CD14-positive monocyte (primary cell): ENCODE measurements at regions not wholly inside any gene's neighbourhood (a gene's known extent, or its start where the extent isn't known, plus 50 kb on each side); places are given as distances from the start of the nearest gene placed in this dataset.

ENCODE experiments used
- DNase-seq, 3 donors: peaks; one replicate each; pipeline ENCODE4 v3.0.0-alpha.2; 2011 to 2022
- H2AFZ ChIP-seq: 2 replicates; pipeline ENCODE4 v1.6.0; 2012; ENCODE audit warnings: mild to moderate bottlenecking, low read depth, low read length, inconsistent platforms; ENCODE audit not compliant: insufficient read depth, poor library complexity, severe bottlenecking
- H3K27ac ChIP-seq, 2 donors: 1 replicate in 1 of 2; 2 replicates in 1 of 2; pipeline ENCODE4 v1.5.1; 2012 to 2013; ENCODE audit warnings: low read length in 2 of 2, control low read depth in 1 of 2, inconsistent platforms in 1 of 2, low read depth in 1 of 2, mild to moderate bottlenecking in 1 of 2
- H3K27me3 ChIP-seq, 2 donors: one replicate each; pipeline versions ENCODE4 v1.6.0 to v1.6.1; 2011 to 2013; ENCODE audit warnings: low read length in 2 of 2; ENCODE audit not compliant: control insufficient read depth in 2 of 2, insufficient read depth in 2 of 2
- H3K36me3 ChIP-seq, 2 donors: replicated peaks in 1 of 2; 1 replicate in 1 of 2; 2 replicates in 1 of 2; pipeline versions ENCODE4 v1.5.1 to v1.6.1; 2012 to 2013; ENCODE audit warnings: low read length in 2 of 2, control low read depth in 1 of 2, inconsistent platforms in 1 of 2, mild to moderate bottlenecking in 1 of 2; ENCODE audit not compliant: insufficient read depth in 2 of 2, control insufficient read depth in 1 of 2
- H3K4me1 ChIP-seq, 2 donors: 1 replicate in 1 of 2; 2 replicates in 1 of 2; pipeline versions ENCODE4 v1.5.1 to v1.6.1; 2012 to 2013; ENCODE audit warnings: low read length in 2 of 2, control low read depth in 1 of 2, inconsistent platforms in 1 of 2, mild to moderate bottlenecking in 1 of 2, moderate library complexity in 1 of 2; ENCODE audit not compliant: insufficient read depth in 2 of 2, control insufficient read depth in 1 of 2
- H3K4me2 ChIP-seq: replicated peaks from 2 replicates; pipeline ENCODE3; 2012; ENCODE audit warnings: low read length, moderate library complexity, mild to moderate bottlenecking; ENCODE audit not compliant: poor library complexity, severe bottlenecking; ENCODE audit errors: extremely low read depth
- H3K4me3 ChIP-seq, 3 experiments: fragments of 200-600 bp in 1 of 3; sonication (generic) in 1 of 3; replicated peaks in 1 of 3; 1 replicate in 2 of 3; 2 replicates in 1 of 3; pipeline ENCODE4 v1.5.1; 2011 to 2013; ENCODE audit warnings: low read length in 3 of 3, mild to moderate bottlenecking in 3 of 3, control low read depth in 2 of 3, low read depth in 2 of 3, inconsistent platforms in 1 of 3, moderate library complexity in 1 of 3
- H3K79me2 ChIP-seq: 2 replicates; pipeline ENCODE4 v1.6.0; 2012; ENCODE audit warnings: mild to moderate bottlenecking, control low read depth, inconsistent platforms, low read length, moderate library complexity; ENCODE audit not compliant: insufficient read depth
- H3K9ac ChIP-seq: 2 replicates; pipeline ENCODE4 v1.6.0; 2017; ENCODE audit warnings: low read length, mild to moderate bottlenecking; ENCODE audit not compliant: insufficient read depth, poor library complexity, severe bottlenecking
- H3K9me3 ChIP-seq, 2 donors: replicated peaks in 1 of 2; 1 replicate in 1 of 2; 2 replicates in 1 of 2; pipeline versions ENCODE4 v1.5.1 to v1.6.1; 2012 to 2013; ENCODE audit warnings: low read length in 2 of 2, control low read depth in 1 of 2; ENCODE audit not compliant: control insufficient read depth in 1 of 2, insufficient read depth in 1 of 2
- H4K20me1 ChIP-seq: 2 replicates; pipeline ENCODE4 v1.6.0; 2012; ENCODE audit warnings: mild to moderate bottlenecking, low read length, control low read depth, moderate library complexity; ENCODE audit not compliant: insufficient read depth
- H3K27ac Mint-ChIP-seq, 7 donors: one replicate each; pipeline ENCODE4 v1.8.0; 2020; ENCODE audit warnings: mild to moderate bottlenecking in 7 of 7, mixed read lengths in 7 of 7, moderate library complexity in 6 of 7, inconsistent platforms in 2 of 7
- H3K27me3 Mint-ChIP-seq, 3 donors: one replicate each; pipeline ENCODE4 v1.8.0; 2021 to 2022; ENCODE audit warnings: low read depth in 3 of 3, mild to moderate bottlenecking in 3 of 3, mixed read lengths in 3 of 3, moderate library complexity in 3 of 3, inconsistent platforms in 1 of 3
- H3K36me3 Mint-ChIP-seq, 2 donors: one replicate each; pipeline ENCODE4 v1.8.0; 2020; ENCODE audit warnings: mixed read lengths in 2 of 2, inconsistent platforms in 1 of 2, mild to moderate bottlenecking in 1 of 2
- H3K4me1 Mint-ChIP-seq: one replicate; pipeline ENCODE4 v1.8.0; 2020; ENCODE audit warnings: mild to moderate bottlenecking, mixed read lengths
- H3K4me3 Mint-ChIP-seq, 2 donors: one replicate each; pipeline ENCODE4 v1.8.0; 2020; ENCODE audit warnings: mild to moderate bottlenecking in 2 of 2, mixed read lengths in 2 of 2, moderate library complexity in 1 of 2
- H3K9me3 Mint-ChIP-seq, 7 donors: one replicate each; pipeline ENCODE4 v1.8.0; 2020 to 2022; ENCODE audit warnings: mixed read lengths in 7 of 7, mild to moderate bottlenecking in 6 of 7, moderate library complexity in 6 of 7, inconsistent platforms in 2 of 7
- CTCF ChIP-seq: fragments of 200-600 bp; IDR thresholded peaks from one replicate; pipeline ENCODE4 v1.8.0; 2022; ENCODE audit warnings: antibody characterized with exemption, mild to moderate bottlenecking
- WGBS: methylation state at CpG from one replicate; pipeline ENCODE4 v1.1.5; 2013; ENCODE audit warnings: missing lambda C conversion rate; ENCODE audit not compliant: insufficient coverage; 5-methylcytosine and 5-hydroxymethylcytosine counted together
- intact Hi-C, 2 donors: fragments of 100-400 bp; cut with micrococcal nuclease; formaldehyde crosslinking; loops; one replicate each; pipeline versions ENCODE4 v1.15.0 to v1.15.1; 2023

- H3K27ac Mint-ChIP-seq = peak overlapping the region in 1 of 7 donors; percentile 21
Observed at GRCh38 chrX:39096599-39096998, 295.3 kb downstream of the MID1IP1 start.

GRCh38 chrX:39104745-39105144 is 303.5 kb downstream of the MID1IP1 start:
- H3K4me2 ChIP-seq = no peak overlapping the region
- H3K9me3 ChIP-seq = no peaks in the 10 kb centered on the region
- no peak overlapping the region for H2AFZ ChIP-seq
- no peak for DNase-seq
- no CpG with 5 or more reads among the region's 1 CpG for WGBS
- TF ChIP-seq CTCF = no peak
- no peaks in the 10 kb centered on the region for H3K27me3 ChIP-seq
- intact Hi-C loops = no loop called here
- no peaks in the 10 kb centered on the region for H3K4me1 ChIP-seq
- no peak overlapping the region for H3K4me3 ChIP-seq
- no peaks in the 10 kb centered on the region for H3K36me3 Mint-ChIP-seq
- H3K9me3 Mint-ChIP-seq = peaks cover 0 to 5% (median 0%) of the 10 kb centered on the region in 7 donors
- no peak overlapping the region for H3K9ac ChIP-seq
- no peaks in the 10 kb centered on the region for H4K20me1 ChIP-seq
- peaks cover 0 to 3% (median 2%) of the 10 kb centered on the region in 3 donors for H3K27me3 Mint-ChIP-seq
- H3K79me2 ChIP-seq = no peaks in the 10 kb centered on the region
- H3K27ac ChIP-seq = no peak overlapping the region
- no peak overlapping the region for H3K27ac Mint-ChIP-seq
- no peaks in the 10 kb centered on the region for H3K4me1 Mint-ChIP-seq
- H3K4me3 Mint-ChIP-seq = no peak overlapping the region
- no peaks in the 10 kb centered on the region for H3K36me3 ChIP-seq

More at GRCh38 chrX:39096599-39096998, 295.3 kb downstream of the MID1IP1 start:
- Histone ChIP-seq H3K9ac (no peak overlapping the region), H3K9me3 (no peaks in the 10 kb centered on the region), H3K4me2 (no peak overlapping the region), H3K79me2 (no peaks in the 10 kb centered on the region), H4K20me1 (no peaks in the 10 kb centered on the region), H3K27ac (no peak overlapping the region), H3K4me1 (no peaks in the 10 kb centered on the region), H3K36me3 (no peaks in the 10 kb centered on the region), H3K27me3 (no peaks in the 10 kb centered on the region), H3K4me3 (no peak overlapping the region), H2AFZ (no peak overlapping the region)
- peaks cover 0 to 5% (median 1%) of the 10 kb centered on the region in 7 donors for H3K9me3 Mint-ChIP-seq
- no peaks in the 10 kb centered on the region for H3K4me1 Mint-ChIP-seq
- no peak for TF ChIP-seq CTCF
- H3K4me3 Mint-ChIP-seq = no peak overlapping the region
- no peaks in the 10 kb centered on the region for H3K36me3 Mint-ChIP-seq
- H3K27me3 Mint-ChIP-seq = peaks cover 0 to 2% (median 0%) of the 10 kb centered on the region in 3 donors
- DNase-seq = no peak
- intact Hi-C loops = no loop called here
- WGBS = no CpG with 5 or more reads among the region's 1 CpG
